Inflammatory macrophage treated with lipopolysaccharide for 4 hours (primary cell): ENCODE measurements at regions not wholly inside any gene's neighbourhood (a gene's known extent, or its start where the extent isn't known, plus 50 kb on each side); places are given as distances from the start of the nearest gene placed in this dataset.

Source experiments
- DNase-seq: peaks from one replicate; pipeline ENCODE4 v3.0.0-alpha.2; 2020

DNA sequence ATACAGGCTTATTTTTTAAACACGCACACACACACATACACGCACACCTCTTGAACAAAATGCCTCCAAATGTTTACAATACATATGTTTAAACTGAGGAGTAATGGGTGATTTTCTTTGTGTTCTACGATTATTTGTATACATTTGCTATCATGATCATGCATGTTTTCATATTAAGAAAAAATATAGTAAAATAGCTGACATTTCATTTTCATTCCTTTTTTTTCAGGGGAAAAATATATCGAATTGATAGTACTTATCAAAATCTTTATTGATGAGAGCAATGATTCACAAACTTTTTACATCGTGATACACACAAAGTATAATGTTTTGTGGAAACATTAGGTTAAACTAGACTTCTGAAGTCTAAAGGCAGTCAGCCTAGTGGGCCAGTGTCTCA, 618.9 kb downstream of the TECRL start:
- no peak for DNase-seq

DNA sequence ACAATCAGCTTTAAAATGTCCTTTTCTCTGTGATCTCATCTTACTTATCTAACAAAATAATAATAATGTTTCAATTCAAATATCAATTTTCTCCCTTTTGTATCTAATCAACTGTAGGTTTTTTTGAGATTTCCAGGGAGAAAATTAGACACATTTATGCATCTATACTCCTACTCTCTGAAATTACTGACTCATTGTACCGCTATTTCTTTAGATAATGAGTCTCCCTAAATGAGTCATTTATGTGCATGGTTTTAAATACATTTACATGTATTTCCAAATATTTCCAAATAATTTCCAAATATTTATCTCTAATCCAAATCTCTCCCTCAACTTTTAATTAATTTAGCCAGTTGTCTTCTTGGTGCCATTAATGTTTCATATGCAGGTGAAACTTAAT, 621.0 kb downstream of the TECRL start:
- no peak for DNase-seq

DNA sequence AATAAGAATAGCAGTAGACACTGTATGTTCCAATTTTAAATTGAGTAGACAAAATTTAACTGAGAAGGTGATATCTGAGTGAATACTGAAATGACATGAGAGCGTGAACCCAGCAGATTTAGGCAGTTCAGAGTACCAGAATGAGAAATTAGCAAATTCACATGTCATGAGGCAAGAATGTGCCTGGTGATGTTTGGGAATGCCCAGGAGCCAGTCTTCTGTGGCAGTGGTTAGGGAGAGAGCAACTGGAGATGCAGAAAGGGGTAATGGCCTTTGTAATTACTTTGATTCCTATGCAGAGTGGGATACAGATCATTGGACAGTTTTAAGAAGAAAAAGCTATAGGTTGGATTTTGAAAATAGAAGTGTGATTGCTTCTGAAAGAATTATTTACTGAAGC, 621.9 kb downstream of the TECRL start:
- no peak for DNase-seq

DNA sequence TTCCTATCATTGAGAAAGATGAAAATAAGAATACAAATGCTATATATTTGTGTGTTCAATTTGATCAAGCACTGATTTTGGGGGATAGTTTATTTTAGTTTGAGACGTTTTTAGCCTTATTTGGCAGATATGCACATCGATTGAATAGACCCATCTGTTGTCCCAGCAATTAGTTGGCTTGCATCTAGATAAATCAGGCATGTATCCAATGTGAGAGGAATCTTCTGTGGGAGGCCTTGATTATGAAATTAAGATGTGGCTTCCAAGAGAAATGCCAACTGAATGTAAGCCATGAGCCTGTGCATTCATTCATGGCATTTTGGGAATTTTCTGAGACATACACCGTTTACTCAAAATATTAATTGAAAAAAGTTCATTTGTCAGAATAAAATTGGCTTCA, 623.1 kb downstream of the TECRL start:
- DNase-seq, result no peak

DNA sequence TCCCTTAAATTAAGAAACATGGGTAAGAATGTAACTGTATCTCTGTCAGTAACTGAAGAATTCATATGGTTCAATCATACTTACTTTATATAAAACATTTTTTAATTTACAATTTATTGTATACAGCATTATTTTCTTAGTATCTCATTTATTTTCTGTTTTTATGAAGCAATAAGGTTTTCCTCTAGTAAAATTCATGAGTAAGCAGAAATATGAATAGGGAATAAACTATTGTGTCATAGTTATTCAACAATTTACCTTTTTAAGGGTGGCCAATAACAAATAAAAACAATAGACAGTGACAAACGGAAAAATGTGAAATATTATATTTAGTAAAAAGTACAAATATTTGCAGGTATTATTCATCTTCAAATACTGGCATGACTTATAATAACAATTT, 624.4 kb downstream of the TECRL start:
- DNase-seq, result no peak

DNA sequence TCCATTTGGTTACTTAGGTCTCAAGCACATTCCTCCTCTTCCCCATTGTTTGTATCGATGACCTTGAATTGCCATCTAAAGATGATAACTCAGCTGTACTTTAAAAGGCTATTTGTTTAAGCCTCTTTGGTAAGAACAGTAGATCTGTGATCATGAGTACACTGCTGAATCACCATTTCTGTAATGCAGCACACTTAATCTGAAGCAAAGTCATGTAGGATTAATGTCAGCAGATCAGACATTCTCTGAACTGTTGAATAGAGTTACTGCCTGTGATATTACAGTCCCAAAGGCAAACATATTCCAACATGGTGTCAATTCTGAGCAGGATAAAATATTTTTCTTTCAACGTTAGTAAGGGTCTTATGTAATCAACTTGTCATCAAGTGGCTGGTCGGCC, 631.6 kb downstream of the TECRL start:
- DNase-seq, result no peak

DNA sequence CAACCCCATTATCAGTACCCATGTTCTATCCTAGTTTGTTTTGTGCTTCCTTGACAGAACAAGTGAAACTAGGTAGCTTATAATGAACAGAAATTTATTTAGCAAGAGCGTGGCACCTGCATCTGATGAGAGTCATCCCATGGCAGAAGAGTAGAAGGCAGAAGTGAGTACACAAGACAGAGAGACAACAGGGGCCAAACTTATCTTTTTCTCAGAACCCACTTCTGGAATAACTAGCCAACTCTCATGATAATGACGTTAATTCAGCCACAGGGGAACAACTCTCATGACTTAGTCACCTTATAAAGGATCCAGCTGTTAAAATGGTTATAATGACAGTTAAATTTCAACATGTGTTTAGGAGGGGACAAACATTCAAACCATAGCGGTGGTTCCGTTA, 644.9 kb downstream of the TECRL start:
- DNase-seq, result no peak

DNA sequence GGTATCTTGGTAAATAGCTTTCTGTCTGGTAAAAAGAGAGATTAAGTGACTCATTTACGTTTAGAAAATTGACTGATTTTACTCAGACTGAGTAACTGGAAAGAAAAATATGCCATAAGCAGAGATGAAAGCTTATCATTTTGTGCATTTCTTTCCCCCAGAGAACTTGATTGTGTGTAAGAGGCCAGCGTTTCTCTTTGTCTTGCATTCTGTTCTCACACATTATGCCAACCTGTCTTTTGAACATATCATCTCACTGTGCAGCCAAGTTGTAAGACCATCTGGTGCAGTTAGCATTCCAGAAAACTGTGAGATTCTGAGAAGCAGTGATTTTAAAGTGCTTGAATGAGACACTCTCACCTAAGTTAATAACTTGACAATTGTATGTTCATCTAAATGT, 651.3 kb downstream of the TECRL start:
- no peak for DNase-seq

DNA sequence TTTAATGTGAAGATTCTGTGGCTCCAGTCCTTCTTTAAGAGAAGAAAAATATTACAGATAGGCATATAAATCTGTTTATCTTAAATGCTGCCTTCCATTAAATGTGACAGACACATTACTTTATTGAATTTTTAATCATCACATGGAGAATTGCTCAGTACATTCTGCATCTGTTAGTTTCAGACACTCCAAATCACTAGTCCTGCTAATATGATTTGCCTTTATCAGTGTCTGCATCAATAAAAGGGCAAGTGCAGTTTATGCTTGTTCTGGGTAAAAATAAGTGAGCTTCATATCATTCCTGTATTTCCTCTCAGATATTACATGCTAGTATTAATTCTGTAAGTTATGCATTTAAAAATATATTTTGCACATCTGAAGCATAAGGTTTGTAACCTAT, 666.4 kb downstream of the TECRL start:
- no peak for DNase-seq

DNA sequence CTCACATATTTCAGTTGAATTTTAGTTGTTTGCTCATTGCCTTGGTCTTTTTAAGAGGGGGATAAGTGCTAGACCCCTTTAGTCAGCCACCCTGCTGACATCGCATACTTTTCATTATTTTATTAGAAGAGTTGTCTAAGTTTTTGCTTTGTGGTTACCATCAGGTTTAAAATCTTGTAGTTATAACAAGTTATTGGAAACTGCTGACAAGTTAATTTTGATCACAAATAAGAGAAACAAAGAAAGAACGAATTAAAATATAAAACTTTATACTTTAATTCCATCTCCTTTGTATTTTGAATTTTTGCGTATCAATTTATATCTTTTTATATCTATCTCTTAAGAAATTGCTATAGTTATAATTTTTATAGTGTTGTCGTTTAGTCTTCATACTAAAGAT, 679.7 kb downstream of the TECRL start:
- DNase-seq, result no peak

DNA sequence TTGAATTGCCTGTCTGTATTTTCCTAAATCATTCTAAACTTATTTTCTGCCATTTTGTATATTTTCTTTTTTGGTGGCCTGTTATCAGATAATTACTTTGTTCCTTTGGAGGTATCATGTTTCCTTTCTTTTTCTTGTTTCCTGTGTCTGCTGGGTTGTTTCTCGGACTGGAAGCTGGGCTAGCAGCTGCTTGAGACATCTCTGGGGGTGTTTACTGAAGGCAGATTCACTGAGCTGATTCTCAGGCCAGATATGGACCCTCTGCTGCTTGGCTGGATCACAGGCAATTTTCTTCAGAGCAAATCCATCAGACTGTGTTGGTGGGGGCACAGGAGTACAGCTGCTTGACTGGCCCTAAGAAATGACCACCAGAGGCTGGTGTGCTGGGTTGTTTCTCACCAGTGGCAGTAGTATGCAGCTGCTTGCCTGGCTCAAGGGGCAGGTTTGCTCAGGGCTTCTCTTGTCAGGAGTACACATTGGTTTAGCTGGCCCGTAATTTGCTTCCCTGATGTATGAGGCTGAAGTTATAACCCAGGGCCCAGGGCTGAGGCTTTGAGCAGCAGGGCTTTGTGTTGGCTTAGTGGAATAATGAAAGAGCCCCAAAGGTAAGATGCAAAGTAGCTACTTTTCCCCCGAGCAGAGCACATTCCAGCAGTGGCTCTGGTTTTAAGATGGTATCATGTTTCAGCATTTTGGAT, 680.6 kb downstream of the TECRL start:
- DNase-seq, result no peak

DNA sequence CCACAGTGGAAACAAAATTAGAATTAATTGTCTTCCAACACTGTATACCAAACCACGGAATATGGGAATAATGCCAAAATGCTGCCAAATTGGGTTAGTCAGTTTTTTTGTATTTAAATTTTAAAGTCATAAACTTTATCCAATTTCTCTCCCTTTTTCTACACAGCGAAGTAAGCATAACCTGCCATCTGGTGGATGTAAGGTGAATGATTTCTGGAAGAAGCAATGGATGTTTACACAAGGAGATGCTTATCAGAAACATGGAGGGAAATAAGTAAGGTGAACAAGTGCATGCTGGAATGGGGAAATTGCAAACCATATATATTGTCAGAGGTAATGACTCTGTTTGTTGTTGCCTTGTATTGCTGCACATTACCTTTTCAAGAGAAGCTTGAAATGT, 691.9 kb downstream of the TECRL start:
- DNase-seq, result no peak

DNA sequence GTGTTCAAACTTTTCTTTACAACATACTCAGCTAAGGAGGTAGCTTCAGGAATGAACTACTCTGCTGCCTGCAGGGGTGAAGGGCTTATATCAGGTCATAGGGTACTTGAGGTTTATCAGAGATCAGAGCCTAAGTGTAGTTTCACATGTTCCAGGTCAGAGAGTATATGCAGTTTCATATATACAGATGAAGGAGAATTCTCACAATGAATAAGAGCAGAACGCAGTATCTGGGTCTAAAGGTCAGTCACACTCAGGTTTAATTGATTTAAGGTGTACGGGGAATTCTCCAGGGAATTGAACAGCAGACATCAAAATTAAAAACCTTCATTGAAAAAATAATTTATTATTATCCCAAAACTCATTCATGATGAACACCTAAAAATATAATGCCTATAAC, 700.6 kb downstream of the TECRL start:
- DNase-seq, result no peak

DNA sequence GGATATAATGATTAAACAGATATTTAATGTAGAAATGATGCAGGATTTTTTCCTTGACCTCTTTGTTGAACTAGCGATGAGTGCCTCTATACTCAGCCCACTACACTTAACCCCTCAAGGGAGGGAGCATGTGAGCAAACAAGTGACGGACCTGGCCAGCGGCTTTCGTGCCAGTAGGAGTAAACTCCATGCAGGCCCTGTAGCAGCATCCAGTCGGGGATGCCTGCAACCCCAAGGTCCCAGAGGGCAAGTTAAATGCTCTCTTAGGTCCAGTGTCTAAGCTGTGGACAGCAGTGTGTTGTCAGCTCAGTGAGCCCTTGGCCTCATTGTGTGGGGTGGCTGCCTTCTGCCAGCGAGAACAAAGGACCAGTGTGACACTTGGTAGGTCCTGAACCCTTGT, 708.7 kb downstream of the TECRL start:
- DNase-seq, result no peak

DNA sequence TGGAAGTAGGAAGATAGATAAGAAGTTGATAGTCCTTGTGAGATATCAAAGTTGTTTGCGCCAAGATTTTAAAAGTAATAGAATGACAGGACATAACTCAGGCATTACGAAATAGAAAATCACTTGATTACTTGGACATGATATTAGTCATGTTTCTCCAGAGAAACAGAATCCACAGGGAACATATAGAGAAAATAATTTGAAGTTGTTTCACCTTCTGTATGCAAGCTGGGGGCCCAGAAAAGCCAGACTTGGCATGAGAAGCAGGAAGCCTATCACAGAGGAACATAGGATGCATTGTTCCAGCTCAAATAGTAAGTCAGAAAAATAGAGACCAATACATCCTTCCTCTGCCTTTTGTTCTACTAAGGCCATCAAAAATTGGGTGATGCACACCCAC, 715.9 kb downstream of the TECRL start:
- DNase-seq, result no peak

DNA sequence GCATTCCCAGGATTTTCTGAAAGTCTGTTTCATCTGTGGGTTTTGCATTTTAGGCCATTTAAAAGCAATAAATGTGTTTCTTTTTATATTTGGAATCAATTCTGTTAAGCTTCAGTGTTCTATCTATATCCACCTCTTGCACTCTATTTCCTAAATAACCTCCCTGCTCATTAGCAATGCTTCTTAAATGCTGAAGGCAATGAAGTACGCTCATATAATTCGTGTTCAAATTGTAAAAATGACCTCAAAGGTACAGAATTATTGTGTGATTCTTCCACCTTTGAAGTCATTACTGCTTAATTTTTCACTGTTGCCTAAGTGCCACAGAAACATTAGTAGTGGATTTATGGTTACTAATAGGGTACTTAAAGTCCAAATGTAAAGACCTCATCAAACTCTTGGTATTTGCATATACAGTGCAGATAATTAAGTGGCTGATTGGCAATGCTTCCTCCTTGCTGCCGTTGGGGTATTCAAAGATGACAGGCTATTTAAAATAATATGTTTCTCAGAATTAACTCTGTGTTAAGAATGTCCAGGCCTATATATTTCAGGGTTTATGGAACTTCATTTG, 730.8 kb downstream of the TECRL start:
- no peak for DNase-seq

DNA sequence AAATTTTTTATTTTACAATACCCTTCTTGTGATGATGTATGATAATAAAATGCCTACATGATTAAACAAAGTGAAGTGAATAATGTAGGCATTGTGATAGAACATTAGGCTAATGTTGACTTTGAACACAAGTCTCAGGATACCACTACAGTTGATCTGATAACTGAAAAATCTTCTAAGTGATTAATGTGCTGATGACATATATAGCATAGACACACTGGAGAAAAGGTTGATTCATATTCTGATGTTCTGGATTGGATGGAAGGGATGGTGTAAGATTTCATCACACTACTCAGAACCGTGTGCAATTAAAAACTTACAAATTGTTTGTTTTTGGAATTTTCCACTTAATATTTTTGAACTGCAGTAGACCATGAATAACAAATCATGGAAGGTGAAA, 738.5 kb downstream of the TECRL start:
- DNase-seq, result no peak

DNA sequence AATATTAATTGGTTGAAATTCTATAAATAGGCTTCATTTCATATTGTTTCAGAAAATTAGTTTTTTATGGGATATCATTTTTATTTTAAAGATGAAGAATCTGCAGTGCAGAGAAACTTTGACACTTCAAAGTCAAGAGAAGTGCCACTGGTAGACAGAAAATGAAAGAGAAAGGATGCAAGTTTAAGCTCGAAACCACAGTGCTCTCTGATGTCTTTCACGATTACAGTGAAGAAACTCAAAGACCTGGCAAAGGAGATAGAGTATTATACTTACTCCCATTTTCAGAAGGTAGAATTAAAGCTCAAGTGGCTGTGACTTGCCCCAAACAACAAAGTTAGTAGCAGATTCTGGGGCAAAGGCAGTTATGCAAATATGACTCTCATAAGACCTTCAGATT, 745.4 kb downstream of the TECRL start:
- DNase-seq, result no peak

DNA sequence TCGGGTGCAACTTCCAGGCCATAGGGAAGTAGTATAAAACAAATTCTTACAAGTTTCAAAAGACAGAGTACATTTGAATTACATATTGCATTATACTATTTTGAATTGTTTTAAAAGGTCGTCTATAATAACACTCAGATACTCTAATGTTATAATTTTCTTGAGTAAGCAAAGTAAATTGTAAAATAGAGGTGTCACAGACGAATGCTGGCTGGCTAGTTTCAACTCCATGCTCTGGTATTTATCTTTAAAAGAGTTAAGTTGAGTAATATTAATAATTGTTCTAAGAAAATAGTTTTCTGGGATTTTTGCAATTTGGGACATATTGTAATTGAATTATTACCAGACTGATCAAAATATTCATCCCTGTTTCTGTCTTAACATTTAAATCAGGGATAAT, 764.9 kb downstream of the TECRL start:
- DNase-seq, result no peak

DNA sequence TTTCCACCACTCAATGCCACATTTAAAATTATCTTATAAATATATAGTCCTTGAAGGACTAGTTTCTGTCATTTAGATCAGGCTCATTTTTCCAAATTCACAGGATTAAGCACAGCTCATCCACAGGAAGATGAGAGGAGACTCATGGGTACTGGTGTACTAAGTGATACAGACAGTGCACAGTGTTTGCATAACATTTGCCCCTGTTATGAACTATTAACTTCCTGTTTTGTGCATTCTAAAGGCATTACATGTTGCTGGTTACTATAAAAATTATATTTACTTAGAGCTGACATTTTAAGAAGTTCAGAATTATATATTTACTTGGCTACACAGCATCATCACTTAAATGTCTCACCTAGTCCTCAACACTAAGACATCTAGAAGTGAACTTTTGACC, 772.0 kb downstream of the TECRL start:
- DNase-seq, result no peak

DNA sequence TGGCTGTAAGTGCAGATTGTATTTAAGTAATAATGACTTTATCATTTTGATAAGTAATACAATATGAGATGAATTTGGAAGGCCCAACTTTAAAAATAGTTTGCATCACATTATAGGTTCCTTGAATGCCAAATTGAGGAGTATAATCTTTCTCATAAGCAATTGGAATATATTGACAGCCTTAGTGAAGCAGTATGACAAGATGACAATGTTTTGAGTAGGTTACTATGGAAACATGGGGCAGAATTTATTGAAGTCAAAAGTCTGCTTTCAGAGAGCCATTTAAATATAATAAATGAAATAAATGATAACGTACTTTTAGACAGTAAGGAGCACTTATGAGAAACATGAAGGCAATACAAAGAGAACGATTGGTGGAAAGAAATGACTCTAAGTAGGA, 776.4 kb downstream of the TECRL start:
- no peak for DNase-seq

DNA sequence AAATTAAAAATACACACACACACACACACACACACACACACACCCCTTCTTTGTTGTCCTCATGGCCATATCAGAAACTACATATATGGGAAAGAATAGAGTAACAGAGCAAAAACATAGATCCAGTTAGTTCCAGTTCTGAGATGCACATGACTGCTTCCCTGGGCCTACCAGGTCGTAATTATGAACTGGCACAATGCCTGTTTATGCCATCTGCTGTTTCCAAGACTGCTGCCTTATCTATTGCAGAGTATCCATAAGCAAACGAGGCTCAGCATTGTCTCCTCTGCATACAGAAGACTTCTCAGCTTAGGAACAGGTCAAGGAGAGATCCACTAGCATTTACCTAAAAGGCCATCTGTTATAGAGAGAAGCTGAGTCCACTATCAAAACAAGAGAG, 789.0 kb downstream of the TECRL start:
- DNase-seq, result no peak

DNA sequence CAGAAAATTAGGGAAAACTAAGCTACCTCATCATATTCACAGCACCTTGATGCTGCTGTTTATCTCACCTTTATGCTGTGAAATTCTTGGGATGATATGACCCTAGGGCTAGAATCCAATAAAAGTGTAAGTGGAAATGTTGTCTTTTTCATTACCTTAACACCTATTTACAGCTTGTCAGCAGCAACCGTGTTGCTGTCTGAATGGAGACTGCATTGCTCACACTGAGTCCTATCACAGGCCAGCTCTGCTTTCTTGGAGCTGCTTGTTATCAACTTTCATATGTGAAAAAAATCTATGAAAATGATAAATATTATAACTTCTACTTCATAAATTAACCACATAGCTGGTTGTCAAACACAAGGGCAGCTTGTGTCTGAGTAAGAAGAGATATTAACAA, 789.5 kb downstream of the TECRL start:
- no peak for DNase-seq

DNA sequence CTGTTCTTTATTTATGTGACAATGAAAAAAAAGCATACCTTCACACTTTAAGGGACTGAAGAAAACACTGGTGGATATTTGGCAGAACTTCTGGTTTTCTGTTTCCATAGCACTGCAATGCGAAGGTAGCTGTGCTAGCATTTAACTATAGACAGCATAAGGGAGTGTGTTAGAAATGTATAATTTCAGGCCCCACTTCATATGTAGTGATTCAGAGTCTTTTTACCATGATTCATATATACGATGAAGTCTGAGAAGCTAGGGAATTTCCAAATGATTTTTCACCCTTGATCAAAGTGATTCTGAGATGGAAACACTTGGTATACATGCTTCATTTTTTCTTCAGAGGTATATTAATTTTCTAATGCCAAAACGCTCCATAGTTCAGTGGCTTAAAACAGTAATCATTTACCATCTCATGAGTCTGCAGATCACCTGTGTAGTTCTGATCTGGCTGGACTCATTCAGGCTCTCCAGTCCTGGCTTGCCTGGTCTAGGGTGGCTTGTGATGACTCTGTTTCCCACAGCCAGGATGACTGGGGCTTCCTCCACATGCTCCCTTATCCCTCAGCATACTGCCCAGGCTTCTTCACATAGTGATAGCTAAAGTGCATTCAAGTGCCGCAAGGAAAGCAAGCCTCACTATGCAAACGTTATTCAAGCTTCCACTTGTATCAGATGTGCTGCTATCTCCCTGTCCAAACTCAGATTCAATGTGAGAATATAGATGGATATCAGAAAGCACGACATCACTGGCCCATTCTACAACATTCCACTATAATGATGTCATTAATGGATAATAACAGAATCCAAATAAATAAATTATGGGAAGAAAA, 790.1 kb downstream of the TECRL start:
- no peak for DNase-seq
